COR-L47 (cell line): ENCODE measurements at regions not wholly inside any gene's neighbourhood (a gene's known extent, or its start where the extent isn't known, plus 50 kb on each side); places are given as distances from the start of the nearest gene placed in this dataset.
"Not testable (repeated sequence)": the region's sequence is repeated elsewhere in the genome, so short reads cannot be mapped to it uniquely, and the experiment has no call there.

Experiments
- DNase-seq: peaks from one replicate; lab custom pipeline; 2025; lab: John Stamatoyannopoulos, UW

GRCh38 chr7:76849887-76850563 is 182.1 kb downstream of the SPDYE17 start:
- DNase-seq, result not testable (repeated sequence)

GRCh38 chr7:76839879-76840278 is 192.3 kb downstream of the SPDYE17 start:
- DNase-seq, result not testable (repeated sequence)

GRCh38 chr7:76839214-76839613 is 192.9 kb downstream of the SPDYE17 start:
- DNase-seq, result not testable (repeated sequence)

GRCh38 chr7:76838357-76838756 is 193.8 kb downstream of the SPDYE17 start:
- DNase-seq, result not testable (repeated sequence)

GRCh38 chr7:76829233-76829632 is 202.2 kb upstream of the POMZP3 start:
- not testable (repeated sequence) for DNase-seq

GRCh38 chr7:76826181-76826580 is 199.1 kb upstream of the POMZP3 start:
- not testable (repeated sequence) for DNase-seq

- DNase-seq, result not testable (repeated sequence)
These were observed 182.8 kb upstream of the POMZP3 start for GRCh38 chr7:76809856-76810255.

- DNase-seq, result not testable (repeated sequence)
These were observed 180.6 kb upstream of the POMZP3 start for GRCh38 chr7:76807588-76808100.

GRCh38 chr7:76806460-76806859 is 179.4 kb upstream of the POMZP3 start:
- not testable (repeated sequence) for DNase-seq

- not testable (repeated sequence) for DNase-seq
These were observed 178.9 kb upstream of the POMZP3 start for GRCh38 chr7:76806010-76806409.

- not testable (repeated sequence) for DNase-seq
These were observed 178.2 kb upstream of the POMZP3 start for GRCh38 chr7:76805262-76805661.

- not testable (repeated sequence) for DNase-seq
These were observed 170.6 kb upstream of the POMZP3 start for GRCh38 chr7:76797639-76798038.

- not testable (repeated sequence) for DNase-seq
These were observed 153.6 kb upstream of the POMZP3 start for GRCh38 chr7:76780693-76781092.

- DNase-seq, result not testable (repeated sequence)
These were observed 147.2 kb upstream of the POMZP3 start for GRCh38 chr7:76774279-76774678.

- not testable (repeated sequence) for DNase-seq
These were observed 144.9 kb upstream of the POMZP3 start for GRCh38 chr7:76771980-76772379.

GRCh38 chr7:76763977-76764376 is 136.9 kb upstream of the POMZP3 start:
- DNase-seq, result not testable (repeated sequence)

- DNase-seq, result not testable (repeated sequence)
These were observed 133.6 kb upstream of the POMZP3 start for GRCh38 chr7:76760546-76761220.

- DNase-seq, result not testable (repeated sequence)
These were observed 112.5 kb upstream of the POMZP3 start for GRCh38 chr7:76739538-76739937.

- not testable (repeated sequence) for DNase-seq
These were observed 109.6 kb upstream of the POMZP3 start for GRCh38 chr7:76736724-76737123.

- not testable (repeated sequence) for DNase-seq
These were observed 109.0 kb upstream of the POMZP3 start for GRCh38 chr7:76736091-76736490.

- DNase-seq, result not testable (repeated sequence)
These were observed 108.6 kb upstream of the POMZP3 start for GRCh38 chr7:76735668-76736067.

GRCh38 chr7:76728571-76728974 is 101.5 kb upstream of the POMZP3 start:
- DNase-seq, result peak; percentile 44

- DNase-seq, result not testable (repeated sequence)
These were observed 96.8 kb upstream of the POMZP3 start for GRCh38 chr7:76723928-76724327.
